Neural cell (in vitro differentiated cells): ENCODE measurements at regions not wholly inside any gene's neighbourhood (a gene's known extent, or its start where the extent isn't known, plus 50 kb on each side); places are given as distances from the start of the nearest gene placed in this dataset.

Experiments used
- H2AFZ ChIP-seq: fragments of 200-600, 300-800 bp; sonication (generic), shearing (Covaris generic); 2 replicates; pipeline ENCODE4 v1.6.0; 2014; ENCODE audit warnings: low read depth, mild to moderate bottlenecking, antibody characterized with exemption, low read length, moderate library complexity
- H3F3A ChIP-seq: fragments of 200-600 bp; shearing (Covaris generic); 2 replicates; pipeline ENCODE4 v1.6.1; 2016; ENCODE audit warnings: mild to moderate bottlenecking, moderate library complexity, mixed read lengths, antibody characterized with exemption, low read length; ENCODE audit not compliant: insufficient read depth, poor library complexity, severe bottlenecking
- H3K27ac ChIP-seq: fragments of 200-600, 300-800 bp; sonication (generic), shearing (Covaris generic); 2 replicates; pipeline ENCODE4 v1.5.1; 2014; ENCODE audit warnings: mild to moderate bottlenecking, low read length, moderate library complexity
- H3K27me3 ChIP-seq: fragments of 300-800, 200-600 bp; sonication (generic), shearing (Covaris generic); 2 replicates; pipeline ENCODE4 v1.6.0; 2014; ENCODE audit warnings: mild to moderate bottlenecking, low read depth, low read length, moderate library complexity; ENCODE audit not compliant: insufficient read depth
- H3K36me3 ChIP-seq: fragments of 300-800, 200-600 bp; sonication (generic), shearing (Covaris generic); 2 replicates; pipeline ENCODE4 v1.5.1; 2014; ENCODE audit warnings: mild to moderate bottlenecking, antibody characterized with exemption, low read length, moderate library complexity; ENCODE audit not compliant: insufficient read depth
- H3K4me2 ChIP-seq: fragments of 300-800, 200-600 bp; sonication (generic), shearing (Covaris generic); 2 replicates; pipeline ENCODE4 v1.6.0; 2014; ENCODE audit warnings: mild to moderate bottlenecking, low read length
- H3K4me3 ChIP-seq: fragments of 300-800, 200-600 bp; sonication (generic), shearing (Covaris generic); 2 replicates; pipeline ENCODE4 v1.5.1; 2014; ENCODE audit warnings: mild to moderate bottlenecking, low read length, moderate library complexity
- H3K79me2 ChIP-seq: fragments of 200-600 bp; shearing (Covaris generic); replicated peaks from 2 replicates; pipeline ENCODE4 v1.6.0; 2014; ENCODE audit warnings: mild to moderate bottlenecking, low read length, moderate library complexity; ENCODE audit not compliant: insufficient read depth
- H3K9ac ChIP-seq: fragments of 300-800, 200-600 bp; sonication (generic), shearing (Covaris generic); 2 replicates; pipeline ENCODE4 v1.6.1; 2016; ENCODE audit warnings: mild to moderate bottlenecking, low read length, mixed read lengths
- H3K9me2 ChIP-seq: fragments of 200-600 bp; shearing (Covaris generic); 2 replicates; pipeline ENCODE4 v1.6.1; 2016; ENCODE audit warnings: mild to moderate bottlenecking, low read length, mixed read lengths; ENCODE audit not compliant: insufficient read depth
- H3K9me3 ChIP-seq: fragments of 200-600, 300-800 bp; sonication (generic), shearing (Covaris generic); 2 replicates; pipeline ENCODE4 v1.6.1; 2016; ENCODE audit warnings: mild to moderate bottlenecking, mixed run types, low read length, moderate library complexity, mixed read lengths
- H4K20me1 ChIP-seq: fragments of 200-600 bp; shearing (Covaris generic); 2 replicates; pipeline ENCODE4 v1.6.1; 2016; ENCODE audit warnings: mild to moderate bottlenecking, mixed run types; ENCODE audit not compliant: insufficient read depth
- EP300 ChIP-seq: fragments of 450-650 bp; conservative IDR thresholded peaks from 2 replicates; pipeline ENCODE4 v1.6.1; 2014; ENCODE audit warnings: antibody characterized with exemption, mild to moderate bottlenecking, moderate library complexity; ENCODE audit not compliant: poor library complexity, severe bottlenecking
- EZH2 ChIP-seq: fragments of 200-600, 300-800 bp; shearing (Covaris generic), sonication (generic); IDR thresholded peaks from 2 replicates; pipeline ENCODE4 v1.6.1; 2014; ENCODE audit warnings: antibody characterized with exemption, low read length, borderline replicate concordance, mild to moderate bottlenecking; ENCODE audit not compliant: insufficient read depth, poor library complexity, severe bottlenecking
- MXI1 ChIP-seq: fragments of 450-650 bp; conservative IDR thresholded peaks from 2 replicates; pipeline ENCODE4 v1.6.1; 2014; ENCODE audit warnings: antibody characterized with exemption, mild to moderate bottlenecking; ENCODE audit not compliant: poor library complexity, severe bottlenecking
- POLR2AphosphoS5 ChIP-seq: IDR thresholded peaks from 2 replicates; pipeline ENCODE4 v1.6.1; 2012
- RAD21 ChIP-seq: fragments of 450-650 bp; conservative IDR thresholded peaks from 2 replicates; pipeline ENCODE4 v1.6.1; 2014; ENCODE audit warnings: antibody characterized with exemption, mild to moderate bottlenecking, moderate library complexity
- REST ChIP-seq: IDR thresholded peaks from 2 replicates; pipeline ENCODE4 v1.6.1; 2012; ENCODE audit warnings: borderline replicate concordance
- SMC3 ChIP-seq: fragments of 450-650 bp; conservative IDR thresholded peaks from 2 replicates; pipeline ENCODE4 v1.6.1; 2014; ENCODE audit warnings: antibody characterized with exemption, mild to moderate bottlenecking, moderate library complexity; ENCODE audit not compliant: poor library complexity
- TAF1 ChIP-seq: IDR thresholded peaks from 2 replicates; pipeline ENCODE4 v1.6.1; 2012; ENCODE audit warnings: low read depth
- TF ChIP-seq, protein P1 (sequence below): fragments of 450-650 bp; IDR thresholded peaks from 2 replicates; pipeline ENCODE4 v1.5.1; 2014; ENCODE audit warnings: antibody characterized with exemption, mild to moderate bottlenecking, moderate library complexity; ENCODE audit not compliant: poor library complexity, severe bottlenecking

DNA sequence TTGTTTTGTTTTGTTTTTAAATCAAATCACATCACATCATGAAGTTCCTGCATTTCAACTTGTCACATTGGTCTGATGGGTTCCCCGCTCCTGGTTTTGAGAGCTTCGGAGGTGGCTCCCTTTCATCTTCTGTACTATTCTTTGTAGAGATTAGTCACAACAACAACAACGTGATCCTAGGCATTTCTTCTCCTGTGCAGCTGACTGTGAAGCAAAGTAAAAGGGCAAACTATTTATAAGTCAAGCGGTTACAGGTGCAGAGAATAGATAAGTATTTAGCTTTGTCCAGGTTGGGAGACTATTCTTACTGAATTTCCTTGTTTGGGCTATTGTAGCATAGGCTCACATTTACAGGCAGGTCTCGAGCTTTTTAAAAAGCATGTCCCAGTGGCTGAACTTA, 197.7 kb upstream of the CDKN2B start:
- Histone ChIP-seq H3K27me3 (no peaks in the 10 kb centered on the region), H3K4me2 (no peak overlapping the region), H3F3A (no peaks in the 10 kb centered on the region), H3K9me3 (no peaks in the 10 kb centered on the region), H3K4me3 (no peak overlapping the region), H2AFZ (no peak overlapping the region), H3K36me3 (no peaks in the 10 kb centered on the region), H3K79me2 (no peaks in the 10 kb centered on the region), H4K20me1 (no peaks in the 10 kb centered on the region), H3K9ac (no peak overlapping the region), H3K9me2 (no peaks in the 10 kb centered on the region), H3K27ac (no peak overlapping the region)
- no peak for TF ChIP-seq MXI1
- TF ChIP-seq EZH2, result no peak
- no peak for TF ChIP-seq EP300
- no peak for TF ChIP-seq REST

DNA sequence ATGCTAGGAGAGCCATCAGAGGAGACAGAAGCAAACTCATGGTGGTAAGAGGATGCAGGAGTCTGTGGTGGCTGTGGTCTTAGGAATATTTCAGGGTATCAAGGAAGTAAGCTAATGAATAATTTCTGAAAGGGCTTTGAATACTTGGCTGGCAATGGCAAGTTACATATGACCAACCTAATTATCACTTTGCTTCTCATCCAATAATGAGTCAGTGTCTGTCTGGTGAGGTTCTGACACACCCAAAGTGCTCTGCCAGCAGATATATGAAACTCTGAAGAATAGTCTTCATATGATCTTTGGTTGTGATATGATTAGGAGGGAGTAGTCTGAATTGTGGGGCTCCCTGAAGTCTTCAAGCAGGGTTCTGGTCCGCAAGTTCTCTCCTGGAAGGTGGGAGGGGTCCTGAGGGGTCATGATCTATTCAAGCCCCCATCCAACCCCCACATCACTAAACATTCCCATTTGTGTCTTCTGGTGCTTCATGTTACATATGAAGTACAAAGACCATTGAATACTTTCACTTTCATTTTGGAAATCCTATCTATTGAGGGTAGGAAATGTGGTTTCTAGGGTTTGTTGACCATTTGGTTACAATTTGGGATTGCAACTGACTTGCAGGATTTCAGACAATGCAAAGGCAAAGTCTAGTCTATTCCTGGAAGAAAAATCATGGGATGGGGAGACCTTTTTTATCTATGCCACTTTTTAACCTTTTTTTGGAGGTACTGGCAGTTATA, 199.9 kb upstream of the CDKN2B start:
- no peaks in the 10 kb centered on the region for H3K9me3 ChIP-seq
- no peaks in the 10 kb centered on the region for H3K79me2 ChIP-seq
- no peak overlapping the region for H3K27ac ChIP-seq
- H3K4me2 ChIP-seq, result no peak overlapping the region
- no peak overlapping the region for H3K9ac ChIP-seq
- H2AFZ ChIP-seq, result no peak overlapping the region
- TF ChIP-seq POLR2AphosphoS5 (no peak), MXI1 (no peak), TAF1 (no peak), EP300 (no peak), EZH2 (no peak), SMC3 (no peak), REST (no peak), RAD21 (no peak)
- TF ChIP-seq, protein P1, sequence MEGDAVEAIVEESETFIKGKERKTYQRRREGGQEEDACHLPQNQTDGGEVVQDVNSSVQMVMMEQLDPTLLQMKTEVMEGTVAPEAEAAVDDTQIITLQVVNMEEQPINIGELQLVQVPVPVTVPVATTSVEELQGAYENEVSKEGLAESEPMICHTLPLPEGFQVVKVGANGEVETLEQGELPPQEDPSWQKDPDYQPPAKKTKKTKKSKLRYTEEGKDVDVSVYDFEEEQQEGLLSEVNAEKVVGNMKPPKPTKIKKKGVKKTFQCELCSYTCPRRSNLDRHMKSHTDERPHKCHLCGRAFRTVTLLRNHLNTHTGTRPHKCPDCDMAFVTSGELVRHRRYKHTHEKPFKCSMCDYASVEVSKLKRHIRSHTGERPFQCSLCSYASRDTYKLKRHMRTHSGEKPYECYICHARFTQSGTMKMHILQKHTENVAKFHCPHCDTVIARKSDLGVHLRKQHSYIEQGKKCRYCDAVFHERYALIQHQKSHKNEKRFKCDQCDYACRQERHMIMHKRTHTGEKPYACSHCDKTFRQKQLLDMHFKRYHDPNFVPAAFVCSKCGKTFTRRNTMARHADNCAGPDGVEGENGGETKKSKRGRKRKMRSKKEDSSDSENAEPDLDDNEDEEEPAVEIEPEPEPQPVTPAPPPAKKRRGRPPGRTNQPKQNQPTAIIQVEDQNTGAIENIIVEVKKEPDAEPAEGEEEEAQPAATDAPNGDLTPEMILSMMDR, result no peak
- no peaks in the 10 kb centered on the region for H3F3A ChIP-seq
- no peak overlapping the region for H3K4me3 ChIP-seq
- no peaks in the 10 kb centered on the region for H3K9me2 ChIP-seq
- no peaks in the 10 kb centered on the region for H3K27me3 ChIP-seq
- H4K20me1 ChIP-seq, result no peaks in the 10 kb centered on the region
- no peaks in the 10 kb centered on the region for H3K36me3 ChIP-seq
